IMR-90 (cell line): ENCODE measurements at regions not wholly inside any gene's neighbourhood (a gene's known extent, or its start where the extent isn't known, plus 50 kb on each side); places are given as distances from the start of the nearest gene placed in this dataset.

Source experiments
- ATAC-seq: fragments of 200-7000 bp; cut with Tn5 transposase; 2 replicates; pipeline ENCODE4 v1.9.1; 2020; ENCODE audit warnings: low read depth, mild to moderate bottlenecking, moderate library complexity
- BruUV-seq: library from RNA; stranded (reverse); fragments of 400-500 nt; replicated peaks from 2 replicates; lab custom pipeline; 2021; lab: Mats Ljungman, UMichigan
- CTCF ChIA-PET: fragments of 300-600 bp; formaldehyde crosslinking; extraction: SDS; loops from one replicate; lab custom pipeline; 2021; ENCODE audit warnings: antibody characterized with exemption; lab: Yijun Ruan, JAX
- POLR2A ChIA-PET: fragments of 300-600 bp; sonication (Branson Sonifier 250); formaldehyde crosslinking; loops from one replicate; lab custom pipeline; 2022; ENCODE audit warnings: antibody characterized with exemption; ENCODE audit not compliant: unreplicated experiment; lab: Charles Lee
- DNase-seq: peaks from one replicate; pipeline ENCODE4 v3.0.0; 2013
- H2AFZ ChIP-seq: replicated peaks from 2 replicates; pipeline ENCODE3; 2013; ENCODE audit warnings: low read length, mild to moderate bottlenecking; ENCODE audit not compliant: poor library complexity
- H2AK5ac ChIP-seq: 2 replicates; pipeline ENCODE4 v1.6.1; 2013; ENCODE audit warnings: low read depth, low read length, inconsistent platforms
- H2AK9ac ChIP-seq: replicated peaks from 2 replicates; pipeline ENCODE3; 2013; ENCODE audit warnings: mild to moderate bottlenecking, low read depth, low read length, moderate library complexity; ENCODE audit not compliant: poor library complexity
- H2BK120ac ChIP-seq: 2 replicates; pipeline ENCODE4 v1.6.1; 2013; ENCODE audit warnings: low read depth, low read length, inconsistent platforms
- H2BK15ac ChIP-seq: 3 replicates; pipeline ENCODE4 v1.6.1; 2013; ENCODE audit warnings: low read depth, low read length, inconsistent platforms
- H2BK20ac ChIP-seq: 2 replicates; pipeline ENCODE4 v1.6.1; 2013; ENCODE audit warnings: low read depth, mild to moderate bottlenecking, inconsistent platforms, low read length, moderate library complexity
- H2BK5ac ChIP-seq: 2 replicates; pipeline ENCODE4 v1.6.1; 2013; ENCODE audit warnings: mild to moderate bottlenecking, low read depth, low read length, inconsistent platforms; ENCODE audit not compliant: poor library complexity, severe bottlenecking
- H3K14ac ChIP-seq: replicated peaks from 2 replicates; pipeline ENCODE4 v1.6.1; 2013; ENCODE audit warnings: low read depth, low read length, inconsistent platforms
- H3K18ac ChIP-seq: 2 replicates; pipeline ENCODE4 v1.6.1; 2013; ENCODE audit warnings: low read depth, low read length, control low read depth
- H3K23ac ChIP-seq: 2 replicates; pipeline ENCODE4 v1.6.1; 2013; ENCODE audit warnings: low read depth, low read length, inconsistent platforms
- H3K27ac ChIP-seq: 2 replicates; pipeline ENCODE4 v1.5.1; 2013; ENCODE audit warnings: mild to moderate bottlenecking, control low read depth, low read length; ENCODE audit not compliant: insufficient read depth
- H3K27me3 ChIP-seq: 2 replicates; pipeline ENCODE4 v1.6.1; 2013; ENCODE audit warnings: low read length; ENCODE audit not compliant: control insufficient read depth, insufficient read depth
- H3K36me3 ChIP-seq: 2 replicates; pipeline ENCODE4 v1.6.1; 2013; ENCODE audit warnings: low read length, mixed read lengths; ENCODE audit not compliant: control insufficient read depth, insufficient read depth
- H3K4ac ChIP-seq: 2 replicates; pipeline ENCODE4 v1.6.1; 2013; ENCODE audit warnings: low read depth, low read length, inconsistent platforms
- H3K4me1 ChIP-seq: 2 replicates; pipeline ENCODE4 v1.6.1; 2013; ENCODE audit warnings: low read length, mixed read lengths; ENCODE audit not compliant: control insufficient read depth, insufficient read depth
- H3K4me2 ChIP-seq: 2 replicates; pipeline ENCODE4 v1.6.1; 2013; ENCODE audit warnings: low read depth, mild to moderate bottlenecking, control low read depth, low read length, moderate library complexity
- H3K4me3 ChIP-seq: 2 replicates; pipeline ENCODE4 v1.5.1; 2013; ENCODE audit warnings: low read depth, mild to moderate bottlenecking, control low read depth, low read length, moderate library complexity; ENCODE audit not compliant: insufficient read depth
- H3K56ac ChIP-seq: 2 replicates; pipeline ENCODE4 v1.6.1; 2013; ENCODE audit warnings: low read length, inconsistent platforms; ENCODE audit not compliant: insufficient read depth; ENCODE audit errors: extremely low read depth
- H3K79me1 ChIP-seq, 2 experiments: 2 replicates each; pipeline ENCODE4 v1.6.1; 2013; ENCODE audit warnings: low read length in 2 of 2, inconsistent platforms in 1 of 2, low read depth in 1 of 2
- H3K9ac ChIP-seq: 2 replicates; pipeline ENCODE4 v1.6.1; 2013; ENCODE audit warnings: low read depth, low read length, control low read depth
- H3K9me1 ChIP-seq: 2 replicates; pipeline ENCODE4 v1.6.1; 2013; ENCODE audit warnings: low read length, inconsistent platforms; ENCODE audit not compliant: insufficient read depth
- H3K9me3 ChIP-seq: 2 replicates; pipeline ENCODE4 v1.6.1; 2013; ENCODE audit warnings: low read length; ENCODE audit not compliant: control insufficient read depth, insufficient read depth
- H4K20me1 ChIP-seq: 2 replicates; pipeline ENCODE4 v1.6.1; 2013; ENCODE audit warnings: low read length, inconsistent platforms; ENCODE audit not compliant: insufficient read depth
- H4K5ac ChIP-seq: 2 replicates; pipeline ENCODE4 v1.6.1; 2013; ENCODE audit warnings: mild to moderate bottlenecking, low read depth, low read length, control low read depth
- H4K8ac ChIP-seq, 2 experiments: 2 replicates each; pipeline ENCODE4 v1.6.1; 2013; ENCODE audit warnings: low read depth in 2 of 2, low read length in 2 of 2, control low read depth in 1 of 2, inconsistent platforms in 1 of 2
- H4K91ac ChIP-seq: 2 replicates; pipeline ENCODE4 v1.6.1; 2013; ENCODE audit warnings: low read depth, low read length, inconsistent platforms; ENCODE audit not compliant: insufficient read depth
- BHLHE40 ChIP-seq: fragments of 150-350 bp; IDR thresholded peaks from 2 replicates; pipeline ENCODE4 v1.6.1; 2016; ENCODE audit warnings: mild to moderate bottlenecking, low read depth, low read length
- CEBPB ChIP-seq: IDR thresholded peaks from 2 replicates; pipeline ENCODE4 v1.6.1; 2012; ENCODE audit warnings: low read depth, low read length, improper control_type of control experiment
- FOS ChIP-seq: fragments of 150-350 bp; IDR thresholded peaks from 2 replicates; pipeline ENCODE4 v1.6.1; 2016; ENCODE audit warnings: low read depth, low read length
- MAFK ChIP-seq: IDR thresholded peaks from 2 replicates; pipeline ENCODE4 v1.6.1; 2012; ENCODE audit warnings: low read depth, low read length, improper control_type of control experiment
- MAZ ChIP-seq: IDR thresholded peaks from 2 replicates; pipeline ENCODE4 v1.6.1; 2012; ENCODE audit warnings: low read depth, mild to moderate bottlenecking, low read length, improper control_type of control experiment, moderate library complexity, borderline replicate concordance
- MXI1 ChIP-seq: IDR thresholded peaks from 2 replicates; pipeline ENCODE4 v1.6.1; 2012; ENCODE audit warnings: low read depth, mild to moderate bottlenecking, low read length, moderate library complexity, borderline replicate concordance
- NFE2L2 ChIP-seq: fragments of 150-350 bp; IDR thresholded peaks from 2 replicates; pipeline ENCODE4 v1.6.1; 2016; ENCODE audit warnings: low read depth, mild to moderate bottlenecking, low read length
- POLR2A ChIP-seq: IDR thresholded peaks from 2 replicates; pipeline ENCODE4 v1.6.1; 2012; ENCODE audit warnings: mild to moderate bottlenecking, low read depth, low read length
- RAD21 ChIP-seq: IDR thresholded peaks from 2 replicates; pipeline ENCODE4 v1.6.1; 2012; ENCODE audit warnings: low read length, improper control_type of control experiment
- SMC3 ChIP-seq: fragments of 150-350 bp; IDR thresholded peaks from 2 replicates; pipeline ENCODE4 v1.6.1; 2016; ENCODE audit warnings: low read depth, mild to moderate bottlenecking, antibody characterized with exemption, low read length, moderate library complexity
- WGBS, 2 experiments: methylation state at CpG; one replicate each; pipeline versions ENCODE4 v1.1.5 to v1.1.7; 2013; ENCODE audit warnings: missing lambda C conversion rate in 2 of 2; ENCODE audit not compliant: insufficient read length in 1 of 2; ENCODE audit errors: extremely low coverage in 2 of 2; 5-methylcytosine and 5-hydroxymethylcytosine counted together
- dilution Hi-C: fragments of 300-500 bp; cut with HindIII; formaldehyde crosslinking; loops from one replicate; pipeline ENCODE4 v1.14.3; 2018; ENCODE audit warnings: low sequenced_read_pairs; ENCODE audit not compliant: unreplicated experiment
- in situ Hi-C: fragments of 300-500 bp; cut with MboI; formaldehyde crosslinking; loops from 3 replicates; pipeline ENCODE4 v1.14.3; 2019; ENCODE audit warnings: low sequenced_read_pairs, inconsistent platforms, mixed read lengths
- intact Hi-C: fragments of 100-400 bp; cut with micrococcal nuclease; formaldehyde crosslinking; loops from 2 replicates; pipeline ENCODE4 v1.10.0; 2022
- TF ChIP-seq, protein P1 (sequence below): fragments of 150-350 bp; IDR thresholded peaks from 2 replicates; pipeline ENCODE4 v1.6.1; 2016; ENCODE audit warnings: low read depth, mild to moderate bottlenecking, low read length, moderate library complexity, borderline replicate concordance
- TF ChIP-seq, protein P2 (sequence below): fragments of 150-350 bp; IDR thresholded peaks from 2 replicates; pipeline ENCODE4 v1.6.1; 2017; ENCODE audit warnings: mild to moderate bottlenecking, antibody characterized with exemption, low read length, low read depth

DNA sequence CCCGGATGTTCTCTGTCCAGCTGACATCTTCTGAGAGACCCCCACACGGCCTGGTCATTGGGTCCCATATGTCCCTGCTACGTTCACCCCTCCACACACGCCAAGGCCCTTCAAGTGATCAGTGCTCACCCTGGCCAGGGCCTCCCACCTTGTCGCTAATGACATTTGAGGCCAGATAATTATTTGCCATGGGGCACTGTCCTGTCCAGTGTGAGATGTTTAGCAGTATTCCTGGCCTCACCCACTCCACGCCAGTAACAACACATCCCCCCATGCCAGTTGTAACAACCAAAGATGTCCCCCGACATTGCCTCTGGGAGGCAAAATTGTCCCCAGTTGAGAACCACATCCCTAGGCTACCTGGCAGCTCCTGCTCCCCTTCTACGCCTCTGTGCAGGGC, 49.9 kb upstream of the NANOS1 start:
- Histone ChIP-seq H3K4me3 (no peak overlapping the region), H4K8ac (no peak overlapping the region), H3K9ac (no peak overlapping the region), H2AFZ (no peak overlapping the region), H4K5ac (no peak overlapping the region), H2BK120ac (no peak overlapping the region), H3K56ac (no peak overlapping the region), H3K36me3 (no peaks in the 10 kb centered on the region), H3K4me1 (no peaks in the 10 kb centered on the region), H4K20me1 (no peaks in the 10 kb centered on the region), H3K27me3 (peaks cover 34% of the 10 kb centered on the region), H2BK15ac (no peak overlapping the region), H2AK5ac (no peak overlapping the region), H3K14ac (no peak overlapping the region), H3K23ac (no peak overlapping the region), H3K9me1 (no peaks in the 10 kb centered on the region), H3K18ac (no peak overlapping the region), H3K27ac (no peak overlapping the region), H3K4ac (no peak overlapping the region), H3K4me2 (no peak overlapping the region), H2AK9ac (no peak overlapping the region), H4K91ac (no peak overlapping the region), H3K9me3 (no peaks in the 10 kb centered on the region), H2BK5ac (no peak overlapping the region), H3K79me1 (no peaks in the 10 kb centered on the region), H2BK20ac (no peak overlapping the region)
- DNase-seq = no peak
- ATAC-seq = no peak
- TF ChIP-seq MXI1 (no peak), RAD21 (no peak), FOS (no peak), NFE2L2 (no peak), POLR2A (no peak), CEBPB (no peak), SMC3 (no peak), MAFK (no peak), MAZ (no peak), BHLHE40 (no peak)
- TF ChIP-seq, protein P1, sequence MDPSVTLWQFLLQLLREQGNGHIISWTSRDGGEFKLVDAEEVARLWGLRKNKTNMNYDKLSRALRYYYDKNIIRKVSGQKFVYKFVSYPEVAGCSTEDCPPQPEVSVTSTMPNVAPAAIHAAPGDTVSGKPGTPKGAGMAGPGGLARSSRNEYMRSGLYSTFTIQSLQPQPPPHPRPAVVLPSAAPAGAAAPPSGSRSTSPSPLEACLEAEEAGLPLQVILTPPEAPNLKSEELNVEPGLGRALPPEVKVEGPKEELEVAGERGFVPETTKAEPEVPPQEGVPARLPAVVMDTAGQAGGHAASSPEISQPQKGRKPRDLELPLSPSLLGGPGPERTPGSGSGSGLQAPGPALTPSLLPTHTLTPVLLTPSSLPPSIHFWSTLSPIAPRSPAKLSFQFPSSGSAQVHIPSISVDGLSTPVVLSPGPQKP = no peak
- TF ChIP-seq, protein P2, sequence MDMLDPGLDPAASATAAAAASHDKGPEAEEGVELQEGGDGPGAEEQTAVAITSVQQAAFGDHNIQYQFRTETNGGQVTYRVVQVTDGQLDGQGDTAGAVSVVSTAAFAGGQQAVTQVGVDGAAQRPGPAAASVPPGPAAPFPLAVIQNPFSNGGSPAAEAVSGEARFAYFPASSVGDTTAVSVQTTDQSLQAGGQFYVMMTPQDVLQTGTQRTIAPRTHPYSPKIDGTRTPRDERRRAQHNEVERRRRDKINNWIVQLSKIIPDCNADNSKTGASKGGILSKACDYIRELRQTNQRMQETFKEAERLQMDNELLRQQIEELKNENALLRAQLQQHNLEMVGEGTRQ = no peak
- dilution Hi-C loops (no loop called here), intact Hi-C loops (no loop called here), in situ Hi-C loops (no loop called here)
- ChIA-PET POLR2A (no interaction called here), CTCF (no interaction called here)
- no TSS peak for BruUV-seq
- WGBS, 2 experiments = 62% methylated on average over 5 of the region's 8 CpGs; no CpG with 5 or more reads in 1 of the 2 experiments
